HG02798 (cell line): ENCODE measurements at regions not wholly inside any gene's neighbourhood (a gene's known extent, or its start where the extent isn't known, plus 50 kb on each side); places are given as distances from the start of the nearest gene placed in this dataset.
"Not testable (repeated sequence)": the region's sequence is repeated elsewhere in the genome, so short reads cannot be mapped to it uniquely, and the experiment has no call there.

Source experiments
- ATAC-seq: cut with Tn5 transposase; IDR thresholded peaks from one replicate; pipeline ENCODE4 v1.9.1; 2021; ENCODE audit warnings: mild to moderate bottlenecking; ENCODE audit not compliant: unreplicated experiment, poor library complexity

- ATAC-seq = no peak
Measured at GRCh38 chr1:188826800-188827199, 1650.9 kb downstream of the BRINP3 start.

DNA sequence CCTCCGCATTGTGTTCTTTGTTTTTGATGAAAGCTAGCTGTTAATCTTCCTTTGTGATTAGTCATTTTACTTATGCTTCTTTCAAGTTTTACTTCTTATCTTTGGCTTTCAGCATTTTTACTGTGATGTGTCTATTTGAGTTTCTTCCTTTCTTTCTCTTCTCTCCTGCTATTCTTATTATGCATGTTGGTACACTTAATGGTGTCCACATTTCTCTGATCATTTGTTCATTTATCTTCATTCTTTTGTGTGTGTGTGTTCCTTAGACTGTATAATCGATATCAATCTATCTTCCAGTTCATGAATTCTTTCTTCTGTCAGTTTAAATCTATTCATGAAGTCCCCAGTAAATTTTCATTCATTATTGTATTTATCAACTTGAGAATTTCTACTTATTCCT, 1650.3 kb downstream of the BRINP3 start:
- ATAC-seq = no peak

GRCh38 chr1:188841111-188841696, 1636.5 kb downstream of the BRINP3 start:
- ATAC-seq = not testable (repeated sequence)

GRCh38 chr1:188846468-188846867, 1631.2 kb downstream of the BRINP3 start:
- no peak for ATAC-seq

- no peak for ATAC-seq
Measured at GRCh38 chr1:188857526-188858087, 1620.1 kb downstream of the BRINP3 start.

DNA sequence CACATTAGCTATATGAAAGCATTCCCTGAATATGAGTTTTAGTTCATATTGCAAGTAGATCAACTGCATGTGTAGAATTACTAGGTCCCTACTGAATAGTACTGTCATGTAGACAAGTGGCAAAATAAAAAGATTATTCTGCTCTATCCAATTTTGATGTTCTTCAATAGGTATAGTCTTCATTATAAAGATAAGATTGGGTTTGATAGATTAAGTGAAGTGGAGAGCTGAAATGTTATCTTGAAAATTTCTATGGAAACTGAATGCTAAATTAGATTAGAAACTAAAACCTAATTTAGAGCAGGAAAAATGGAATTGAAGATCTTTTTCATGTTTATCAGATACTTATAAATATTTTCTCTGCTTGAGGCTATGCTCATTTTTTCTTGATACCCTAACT, 1610.0 kb downstream of the BRINP3 start:
- ATAC-seq = no peak

DNA sequence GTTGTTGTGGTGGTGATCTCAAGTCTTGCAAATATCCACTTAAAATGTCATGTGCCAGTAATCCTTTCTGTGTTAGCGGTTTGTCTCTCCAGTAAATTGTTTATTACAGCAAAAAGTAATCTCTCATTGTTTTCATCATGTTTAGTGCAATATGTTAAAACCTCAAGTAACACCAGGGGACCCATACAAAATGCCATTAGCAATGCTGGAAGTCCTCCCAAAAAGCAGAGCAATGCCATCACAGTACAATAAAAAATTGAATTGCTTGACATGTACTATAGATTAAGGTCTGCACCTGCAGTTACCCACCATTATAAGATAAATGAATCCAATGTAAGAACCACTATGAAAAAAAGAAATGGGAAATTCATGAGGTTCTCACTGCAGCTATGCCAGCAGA, 1606.5 kb downstream of the BRINP3 start:
- no peak for ATAC-seq

DNA sequence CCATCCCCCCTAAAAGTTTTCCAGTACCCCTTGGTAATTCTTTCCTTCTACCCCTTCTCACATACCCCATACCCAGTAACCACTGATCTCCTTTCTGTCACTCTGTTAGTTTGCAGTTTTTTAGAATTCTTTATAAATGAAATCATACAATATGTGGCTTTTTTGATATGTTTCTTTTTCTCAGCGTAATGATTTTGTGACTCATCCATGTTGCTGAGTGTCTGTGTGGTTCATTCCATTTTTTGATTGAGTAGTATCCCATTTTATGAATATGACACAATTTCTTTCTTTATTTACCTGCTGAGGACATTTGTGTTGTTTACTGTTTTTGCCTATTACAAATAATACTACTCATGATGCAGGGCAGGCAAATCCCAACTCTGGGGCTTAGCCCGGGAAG, 1605.3 kb downstream of the BRINP3 start:
- ATAC-seq = no peak

GRCh38 chr1:188877668-188878067, 1600.0 kb downstream of the BRINP3 start:
- no peak for ATAC-seq

- no peak for ATAC-seq
Measured at GRCh38 chr1:188888386-188888785, 1589.3 kb downstream of the BRINP3 start.

GRCh38 chr1:188889166-188889565, 1588.5 kb downstream of the BRINP3 start:
- no peak for ATAC-seq

DNA sequence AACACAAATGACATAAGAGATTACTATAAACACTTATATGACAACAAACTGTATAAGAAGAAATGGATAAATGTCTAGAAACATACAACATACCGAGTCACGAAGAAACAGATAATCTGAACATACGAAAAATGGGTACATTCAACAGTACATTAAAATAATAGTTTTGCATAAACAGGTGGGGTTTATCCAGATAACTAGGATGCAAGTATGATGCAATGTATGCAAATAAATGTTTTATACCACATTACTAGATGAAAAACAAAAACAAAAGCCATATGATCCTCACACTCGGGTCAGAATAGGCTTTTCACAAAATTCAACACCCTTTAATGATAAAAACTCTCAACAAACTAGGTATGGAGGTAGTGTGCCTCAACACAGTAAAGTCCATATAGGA, 1585.7 kb downstream of the BRINP3 start:
- ATAC-seq = no peak

DNA sequence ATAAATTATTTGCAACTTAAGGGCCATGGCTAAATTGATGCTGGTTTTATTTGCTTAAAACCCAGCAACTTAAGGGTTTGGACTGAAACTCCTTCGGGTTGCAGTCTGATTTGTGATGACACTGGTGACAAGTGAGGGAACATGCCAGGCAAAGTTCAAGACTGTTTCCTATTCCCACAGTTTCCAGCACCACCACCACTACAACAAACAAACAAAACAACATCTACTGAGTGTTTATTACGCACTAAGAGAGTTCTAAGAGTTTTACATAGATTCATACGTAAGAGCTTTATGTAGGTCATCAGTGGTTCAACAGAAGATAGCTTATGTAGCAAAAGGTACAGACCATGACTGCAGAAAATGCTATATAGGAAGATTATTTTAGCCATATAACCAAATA, 1582.1 kb downstream of the BRINP3 start:
- ATAC-seq = no peak

GRCh38 chr1:188903241-188903640, 1574.4 kb downstream of the BRINP3 start:
- no peak for ATAC-seq

DNA sequence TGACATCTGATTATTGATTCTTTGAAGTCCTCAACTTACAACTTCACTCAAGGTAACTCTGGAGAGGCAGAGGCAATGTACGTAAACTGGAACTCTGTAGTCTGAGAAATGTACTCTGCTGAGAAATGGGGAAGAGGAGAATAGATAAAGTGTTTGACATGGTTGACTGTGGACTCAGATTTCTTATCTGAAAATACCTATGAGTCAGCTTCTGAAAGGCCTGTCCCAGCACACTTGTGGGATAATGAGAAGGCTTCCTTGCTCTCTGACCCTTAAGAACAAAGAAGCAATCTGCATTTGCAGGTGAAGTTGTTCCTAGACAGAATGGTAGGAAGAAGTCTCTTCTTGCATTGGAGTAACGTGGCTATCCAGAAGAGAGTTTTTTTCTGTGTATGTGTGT, 1573.5 kb downstream of the BRINP3 start:
- ATAC-seq = no peak

- no peak for ATAC-seq
Measured at GRCh38 chr1:188906921-188907641, 1570.6 kb downstream of the BRINP3 start.

- ATAC-seq = no peak
Measured at GRCh38 chr1:188930382-188930781, 1547.3 kb downstream of the BRINP3 start.

- ATAC-seq = no peak
Measured at GRCh38 chr1:188931506-188931905, 1546.2 kb downstream of the BRINP3 start.

- ATAC-seq = no peak
Measured at GRCh38 chr1:188937965-188938551, 1539.6 kb downstream of the BRINP3 start.

GRCh38 chr1:188941986-188942385, 1535.7 kb downstream of the BRINP3 start:
- no peak for ATAC-seq

DNA sequence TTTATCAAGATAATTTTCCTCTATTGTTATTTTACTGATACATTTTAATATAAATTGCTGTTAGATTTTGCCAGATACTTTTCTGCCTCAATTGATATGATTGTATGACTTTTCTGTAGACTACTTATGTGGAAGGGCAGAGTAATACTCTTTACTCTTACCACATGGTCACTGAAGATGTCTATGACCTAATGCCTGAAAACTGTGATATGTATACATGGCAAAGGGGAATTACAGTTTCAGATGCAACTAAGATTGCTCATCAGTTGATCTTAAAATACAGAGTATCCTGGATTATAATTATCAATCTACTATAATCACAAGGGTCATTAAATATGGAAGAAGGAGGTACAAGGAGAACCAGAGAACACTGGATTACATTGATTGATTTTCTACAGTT, 1528.0 kb downstream of the BRINP3 start:
- ATAC-seq = no peak
